Activated CD4-positive, alpha-beta T cell treated with anti-CD3 and anti-CD28 coated beads, Interleukin-2, amount 50 U/mL, for 16 hours (primary cell): ENCODE measurements at regions not wholly inside any gene's neighbourhood (a gene's known extent, or its start where the extent isn't known, plus 50 kb on each side); places are given as distances from the start of the nearest gene placed in this dataset.
"Not testable (repeated sequence)": the region's sequence is repeated elsewhere in the genome, so short reads cannot be mapped to it uniquely, and the experiment has no call there.

ENCODE experiments used
- DNase-seq: peaks from one replicate; pipeline ENCODE4 v3.0.0-alpha.2; 2020

DNA sequence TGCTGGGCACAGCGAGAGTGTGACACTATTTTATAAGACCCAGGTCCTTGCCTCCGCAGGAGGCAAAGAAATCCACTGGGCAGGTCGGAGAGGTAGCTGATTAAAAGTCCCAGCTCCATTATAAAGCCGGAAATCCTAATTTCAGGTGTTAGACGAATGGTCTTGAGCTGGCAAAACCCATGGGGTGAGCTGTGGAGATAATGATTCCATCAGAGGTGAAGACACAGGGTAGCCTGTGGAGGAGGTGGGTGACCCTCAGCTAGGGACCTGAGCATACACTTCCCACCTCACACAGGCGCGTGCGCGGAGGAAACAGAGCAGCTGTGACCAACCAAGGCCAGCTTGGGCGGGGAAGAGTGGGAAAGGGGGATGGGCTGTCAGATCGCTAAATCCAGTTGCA, 201.7 kb upstream of the CXCR4 start:
- DNase-seq: no peak

- DNase-seq: peak; percentile 29
Observed at GRCh38 chr2:136319237-136319636, 201.3 kb upstream of the CXCR4 start.

- DNase-seq: no peak
Observed at GRCh38 chr2:136314240-136314639, 196.3 kb upstream of the CXCR4 start.

DNA sequence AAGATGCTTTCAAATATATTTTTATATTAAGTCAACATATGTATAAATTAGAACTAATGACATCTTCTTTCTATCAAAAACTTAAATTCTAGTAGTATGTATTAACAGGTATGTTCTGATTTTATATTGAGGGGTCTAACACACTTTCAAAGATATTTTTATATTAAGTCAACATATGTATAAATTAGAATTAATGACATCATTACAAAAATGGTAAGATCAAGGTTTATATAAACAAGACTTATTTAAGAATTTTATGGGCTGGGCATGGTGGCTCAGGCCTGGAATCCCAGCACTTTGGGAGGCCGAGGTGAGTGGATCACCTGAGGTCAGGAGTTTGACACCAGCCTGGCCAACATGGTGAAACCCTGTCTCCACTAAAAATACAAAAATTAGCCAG, 194.6 kb upstream of the CXCR4 start:
- not testable (repeated sequence) for DNase-seq

- DNase-seq: peak; percentile 65
Observed at GRCh38 chr2:136310797-136311603, 193.1 kb upstream of the CXCR4 start.

DNA sequence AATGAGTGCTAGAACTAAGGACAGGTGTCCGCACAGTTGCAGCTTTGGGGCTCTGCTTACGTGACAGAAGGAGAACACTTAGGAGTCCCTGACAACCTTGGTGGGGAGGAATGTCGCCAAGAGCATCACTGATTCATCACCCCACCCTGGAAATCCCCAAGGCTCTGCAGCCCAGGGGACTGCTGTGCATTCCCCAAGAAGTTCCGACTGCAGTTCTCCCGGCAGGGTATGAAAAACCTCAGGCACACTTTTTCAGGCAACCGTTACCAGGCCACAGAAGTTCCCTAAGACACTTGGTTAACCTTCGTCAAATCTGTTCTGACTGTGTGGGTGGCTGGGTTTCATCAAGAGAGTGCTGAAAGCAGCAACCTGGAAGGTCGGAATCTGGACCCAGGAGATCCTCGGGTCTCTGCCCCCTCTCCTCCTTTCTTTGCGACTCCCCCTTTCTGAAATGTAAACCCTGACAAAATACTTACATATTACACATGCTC, 192.1 kb upstream of the CXCR4 start:
- peak; percentile 64 for DNase-seq

DNA sequence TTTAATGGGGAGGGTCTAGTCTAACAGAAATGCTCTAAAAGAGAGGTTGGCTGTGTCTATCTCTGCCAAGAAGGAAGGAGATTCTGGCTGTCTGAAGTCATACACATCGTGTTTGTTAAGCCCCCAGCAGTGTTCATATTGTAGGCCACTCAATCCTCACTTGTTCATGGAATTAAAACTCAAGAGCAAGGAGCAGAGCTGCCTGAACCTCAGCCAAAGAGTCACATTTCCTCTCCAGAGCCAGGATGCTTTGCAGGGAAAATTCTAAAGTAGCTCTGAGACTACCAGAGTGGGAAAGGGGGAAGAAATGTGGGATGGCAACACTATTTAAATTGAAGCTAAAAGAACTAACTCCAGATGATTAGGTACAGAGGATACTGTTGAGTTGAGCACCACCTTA, 190.7 kb upstream of the CXCR4 start:
- no peak for DNase-seq

DNA sequence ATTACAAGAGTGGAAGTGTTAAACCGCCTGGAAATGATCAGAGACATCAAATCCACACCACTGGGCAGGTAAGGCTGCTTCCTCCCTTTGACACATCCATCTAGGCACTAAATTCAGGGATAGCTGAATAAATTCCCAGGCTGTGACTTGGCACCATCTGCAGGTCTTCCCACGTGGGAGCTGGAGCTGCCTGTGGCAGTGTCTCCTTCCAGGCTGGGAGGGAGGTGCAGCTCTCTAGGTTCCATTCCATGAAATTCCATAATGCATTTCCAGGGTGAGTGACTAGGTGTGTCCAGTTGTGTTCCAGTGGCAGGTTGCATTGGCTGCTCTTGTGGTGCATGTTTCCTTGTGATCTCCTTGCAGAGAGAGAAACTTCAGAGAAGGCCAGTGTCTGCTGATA, 188.9 kb upstream of the CXCR4 start:
- no peak for DNase-seq

DNA sequence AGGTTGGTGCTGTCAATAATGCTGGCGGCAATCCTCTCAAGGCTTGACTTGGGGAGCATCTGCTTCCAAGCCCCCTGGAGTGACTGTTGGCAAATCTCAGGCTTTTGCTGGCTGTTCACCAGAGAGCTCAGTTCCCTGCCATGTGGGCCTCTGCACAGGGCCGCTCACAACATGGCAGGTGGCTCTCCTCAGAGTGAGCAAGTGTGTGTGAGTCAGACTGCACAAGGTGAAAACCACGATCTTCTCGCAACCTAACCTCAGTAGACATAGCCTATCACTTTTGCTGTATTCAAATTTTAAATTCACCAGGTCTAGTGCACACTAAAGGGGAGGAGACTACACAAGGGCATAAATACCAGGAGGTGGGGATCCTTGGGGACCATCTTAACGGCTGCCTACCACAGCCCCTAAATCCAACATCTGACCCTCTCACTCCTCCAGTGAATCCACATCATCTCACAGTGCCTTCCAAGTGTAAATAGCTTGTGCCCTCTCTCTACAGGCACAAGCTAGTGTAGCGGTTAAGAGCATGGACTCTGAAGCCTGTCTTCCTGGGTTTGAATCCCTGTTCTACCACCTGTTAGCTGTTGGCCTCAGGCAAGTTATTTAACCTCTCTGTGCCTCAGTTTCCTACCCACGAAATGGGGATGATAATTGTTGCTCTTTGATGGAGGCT, 187.7 kb upstream of the CXCR4 start:
- peak; percentile 76 for DNase-seq

DNA sequence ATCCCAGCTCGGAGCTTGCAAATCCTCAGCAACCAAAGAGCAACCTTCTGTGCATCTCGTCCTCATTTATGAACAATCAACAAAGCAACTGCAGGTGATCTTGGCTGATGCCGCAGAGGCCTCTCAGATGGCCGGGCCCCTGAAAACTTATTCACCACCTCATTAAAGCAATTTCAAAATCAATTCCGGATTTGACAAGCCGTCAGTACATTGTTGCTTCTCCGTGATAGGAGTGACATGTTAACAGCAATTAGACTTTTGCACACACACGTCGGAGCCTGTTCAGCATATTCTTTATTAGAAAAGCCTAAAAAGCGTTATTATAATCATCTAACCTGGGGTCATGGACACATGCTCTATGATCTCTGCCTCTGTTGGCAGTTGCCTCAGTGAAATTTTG, 183.1 kb upstream of the CXCR4 start:
- no peak for DNase-seq

DNA sequence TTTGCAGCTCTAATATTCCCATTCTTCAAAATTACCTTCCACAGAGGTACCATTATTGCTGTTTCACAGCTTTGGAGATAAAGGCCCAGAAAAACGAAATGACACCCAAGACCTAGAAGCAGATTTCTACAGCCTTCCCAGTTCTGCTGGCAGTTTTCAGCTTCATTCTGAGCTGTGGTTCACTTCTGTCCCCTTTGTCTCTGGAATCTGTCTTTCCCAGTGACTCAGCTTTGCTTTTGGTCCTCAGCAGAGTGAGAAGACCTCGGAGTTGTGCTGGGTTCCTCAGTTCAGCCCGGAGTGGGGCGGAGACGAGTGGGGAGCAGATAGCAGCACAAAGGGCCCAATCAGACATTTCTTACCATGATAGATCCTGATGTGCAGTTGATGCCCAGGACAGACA, 180.7 kb upstream of the CXCR4 start:
- no peak for DNase-seq

DNA sequence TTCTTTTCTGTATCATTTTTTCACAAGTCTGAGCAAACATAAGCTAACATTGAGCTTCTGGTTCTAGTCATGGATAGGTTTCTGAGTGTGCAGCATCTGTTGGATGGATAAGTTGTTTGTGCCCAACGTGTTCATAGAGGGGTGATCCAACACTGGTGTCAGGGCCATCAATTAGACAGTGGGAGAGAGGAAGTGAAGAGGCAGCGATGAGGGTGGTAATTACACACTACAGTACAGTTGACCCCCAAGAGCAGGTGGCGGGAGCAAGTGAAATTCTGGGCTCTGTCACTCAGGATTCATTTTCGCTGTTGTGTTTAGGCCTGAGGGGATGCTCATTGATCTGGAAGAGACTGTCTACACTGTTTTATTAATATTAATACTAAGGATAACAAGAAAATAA, 180.0 kb upstream of the CXCR4 start:
- DNase-seq: no peak

DNA sequence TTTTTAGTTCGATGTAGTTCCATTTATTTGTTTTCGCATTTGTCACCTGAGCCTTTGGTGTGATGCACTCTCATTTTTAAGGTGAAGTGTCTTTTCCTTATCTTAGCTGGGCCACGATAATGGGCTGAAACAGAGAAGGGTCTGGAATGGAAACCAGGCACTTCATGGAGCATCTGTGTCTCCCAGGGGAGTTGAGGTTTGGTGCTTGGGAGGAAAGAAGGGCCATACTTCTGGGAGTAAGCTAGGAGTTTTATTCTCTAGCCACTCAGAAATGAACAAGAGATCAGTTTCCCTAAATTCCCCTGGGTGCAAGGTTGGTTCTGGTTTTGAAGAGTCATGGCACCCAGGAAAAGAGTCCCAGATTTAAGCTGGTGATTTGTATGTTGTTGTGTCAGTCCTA, 179.4 kb upstream of the CXCR4 start:
- no peak for DNase-seq

- no peak for DNase-seq
Observed at GRCh38 chr2:136295168-136295567, 177.2 kb upstream of the CXCR4 start.

DNA sequence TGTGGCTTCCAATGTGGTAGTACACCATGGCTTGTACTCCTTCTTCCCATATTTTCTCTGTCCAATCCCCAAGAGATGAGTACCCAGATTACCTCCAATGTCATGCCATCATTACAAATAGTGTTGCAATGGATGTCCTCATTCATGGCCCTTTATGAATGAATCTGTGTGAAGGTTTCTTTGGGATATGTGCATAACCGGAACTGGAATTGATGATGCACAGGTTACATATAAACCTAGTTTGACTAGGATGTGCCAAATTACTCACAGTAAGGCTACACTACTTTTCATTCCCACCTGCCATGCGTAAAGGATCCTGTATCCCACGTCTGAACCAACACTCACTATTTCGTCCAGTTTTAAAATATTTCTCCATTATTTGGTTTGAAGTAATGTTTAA, 173.9 kb upstream of the CXCR4 start:
- no peak for DNase-seq

DNA sequence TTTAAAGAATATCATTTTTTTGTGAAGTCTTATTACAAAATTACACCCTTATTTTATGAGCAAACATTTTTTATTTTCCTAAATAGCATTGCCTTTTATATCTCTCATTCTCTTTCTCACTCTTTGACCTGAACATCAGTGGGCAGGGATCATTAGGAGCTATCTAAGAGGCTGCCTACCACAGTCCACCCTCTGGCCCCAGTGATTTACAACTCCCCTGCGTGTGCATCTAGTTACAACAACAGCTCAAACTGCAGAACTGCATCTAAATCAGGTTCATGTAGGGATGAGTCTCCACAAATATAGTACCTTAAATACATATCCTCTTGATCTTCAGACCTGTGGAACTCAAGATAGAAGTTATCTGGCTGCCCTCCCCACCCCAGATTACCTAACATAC, 172.4 kb upstream of the CXCR4 start:
- DNase-seq: no peak

- DNase-seq: no peak
Observed at GRCh38 chr2:136288249-136288648, 170.3 kb upstream of the CXCR4 start.

GRCh38 chr2:136286423-136286822, 168.5 kb upstream of the CXCR4 start:
- DNase-seq: no peak

- no peak for DNase-seq
Observed at GRCh38 chr2:136284226-136285119, 166.5 kb upstream of the CXCR4 start.

- no peak for DNase-seq
Observed at GRCh38 chr2:136282251-136282650, 164.3 kb upstream of the CXCR4 start.

GRCh38 chr2:136281281-136282114, 163.5 kb upstream of the CXCR4 start:
- DNase-seq: peak; percentile 51

DNA sequence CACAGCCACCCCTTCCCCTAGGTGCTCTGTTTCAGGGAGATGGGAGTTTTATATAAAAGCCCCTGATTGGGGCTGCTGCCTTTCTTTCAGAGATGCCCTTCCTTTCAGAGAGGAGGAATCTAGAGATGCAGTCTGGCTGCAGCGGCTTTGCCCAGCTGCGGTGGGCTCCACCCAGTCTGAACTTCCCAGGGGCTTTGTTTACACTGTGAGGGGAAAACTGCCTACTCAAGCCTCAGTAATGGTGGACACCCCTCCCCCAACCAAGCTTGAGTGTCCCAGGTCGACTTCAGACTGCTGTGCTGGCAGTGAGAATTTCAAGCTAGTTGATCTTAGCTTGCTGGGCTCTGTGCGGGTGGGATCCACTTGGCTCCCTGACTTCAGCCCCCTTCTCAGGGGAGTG, 148.4 kb upstream of the CXCR4 start:
- DNase-seq: not testable (repeated sequence)
